HCT116 (cell line): ENCODE measurements at regions not wholly inside any gene's neighbourhood (a gene's known extent, or its start where the extent isn't known, plus 50 kb on each side); places are given as distances from the start of the nearest gene placed in this dataset.

Source experiments
- ATAC-seq: fragments of 200-7000 bp; cut with Tn5 transposase; 2 replicates; pipeline ENCODE4 v1.9.1; 2020; ENCODE audit warnings: mild to moderate bottlenecking, moderate library complexity
- BruUV-seq: library from RNA; stranded (reverse); fragments of 400-500 nt; replicated peaks from 2 replicates; lab custom pipeline; 2021; lab: Mats Ljungman, UMichigan
- CTCF ChIA-PET: fragments of 300-600 bp; sonication (Branson Sonifier 250); formaldehyde crosslinking; loops from one replicate; lab custom pipeline; 2021; ENCODE audit warnings: antibody characterized with exemption; lab: Charles Lee
- POLR2A ChIA-PET: fragments of 300-600, 350-600 bp; sonication (Branson Sonifier 250); formaldehyde crosslinking; loops from one replicate; lab custom pipeline; 2021; ENCODE audit warnings: antibody characterized with exemption; lab: Charles Lee
- RAD21 ChIA-PET, 2 experiments: fragments of 300-600 bp; sonication (Branson Sonifier 250); formaldehyde crosslinking; loops; one replicate each; lab custom pipeline; 2023; ENCODE audit warnings: low total read pairs in 2 of 2; ENCODE audit not compliant: uncharacterized antibody in 2 of 2, unreplicated experiment in 2 of 2, low non-redundant PET in 1 of 2; lab: Charles Lee
- DNase-seq: peaks from one replicate; pipeline ENCODE4 v3.0.0-alpha.2; 2010; ENCODE audit warnings: low read depth, low spot score
- H2AFZ ChIP-seq: fragments of 200-600 bp; shearing (Covaris generic), sonication (generic); 2 replicates; pipeline ENCODE4 v1.6.1; 2017; ENCODE audit warnings: low read depth, mixed run types, mixed read lengths, antibody characterized with exemption, low read length; ENCODE audit not compliant: poor library complexity, severe bottlenecking
- H3K27ac ChIP-seq: 2 replicates; pipeline ENCODE4 v1.5.1; 2012; ENCODE audit warnings: low read depth, low read length
- H3K27me3 ChIP-seq: fragments of 200-600 bp; sonication (generic); 2 replicates; pipeline ENCODE4 v1.6.1; 2016; ENCODE audit warnings: mixed run types, low read length, mixed read lengths; ENCODE audit not compliant: insufficient read depth
- H3K36me3 ChIP-seq, 2 experiments: fragments of 200-500 bp in 1 of 2; fragments of 200-600 bp in 1 of 2; sonication (Bioruptor generic) in 1 of 2; sonication (generic) in 1 of 2; 2 replicates each; pipeline versions ENCODE4 v1.5.1 to v1.6.1; 2014 to 2016; ENCODE audit warnings: low read length in 2 of 2, inconsistent platforms in 1 of 2, mixed read lengths in 1 of 2, mixed run types in 1 of 2; ENCODE audit not compliant: insufficient read depth in 2 of 2, control insufficient read depth in 1 of 2
- H3K4me1 ChIP-seq, 2 experiments: fragments of 200-600 bp in 1 of 2; sonication (generic) in 1 of 2; 2 replicates each; pipeline versions ENCODE4 v1.5.1 to v1.6.1; 2012 to 2017; ENCODE audit warnings: low read length in 2 of 2, inconsistent platforms in 1 of 2, mild to moderate bottlenecking in 1 of 2, mixed read lengths in 1 of 2, mixed run types in 1 of 2, moderate library complexity in 1 of 2; ENCODE audit not compliant: insufficient read depth in 2 of 2, control insufficient read depth in 1 of 2
- H3K4me2 ChIP-seq: fragments of 200-600 bp; sonication (generic); 2 replicates; pipeline ENCODE4 v1.6.1; 2017; ENCODE audit warnings: mixed run types, low read length, mixed read lengths
- H3K4me3 ChIP-seq, 2 experiments: fragments of 200-600 bp in 1 of 2; sonication (generic) in 1 of 2; replicated peaks in 1 of 2; 2 replicates each; pipeline ENCODE4 v1.5.1; 2011 to 2016; ENCODE audit warnings: low read length in 2 of 2, control low read depth in 1 of 2, low read depth in 1 of 2, mild to moderate bottlenecking in 1 of 2, mixed read lengths in 1 of 2, mixed run types in 1 of 2
- H3K79me2 ChIP-seq: fragments of 200-600 bp; sonication (generic); 2 replicates; pipeline ENCODE4 v1.6.1; 2017; ENCODE audit warnings: mild to moderate bottlenecking, mixed run types, low read length, moderate library complexity, mixed read lengths; ENCODE audit not compliant: insufficient read depth
- H3K9ac ChIP-seq: fragments of 200-600 bp; sonication (generic); 2 replicates; pipeline ENCODE4 v1.6.1; 2016; ENCODE audit warnings: low read length, mixed read lengths
- H3K9me2 ChIP-seq: fragments of 200-600 bp; sonication (generic), shearing (Covaris generic); 2 replicates; pipeline ENCODE4 v1.6.1; 2017; ENCODE audit warnings: mixed run types, mild to moderate bottlenecking, moderate library complexity; ENCODE audit not compliant: insufficient read depth
- H3K9me3 ChIP-seq, 2 experiments: fragments of 200-500 bp in 1 of 2; fragments of 200-600 bp in 1 of 2; sonication (Bioruptor generic) in 1 of 2; sonication (generic) in 1 of 2; 2 replicates each; pipeline ENCODE4 v1.6.1; 2014 to 2017; ENCODE audit warnings: low read length in 2 of 2, mixed read lengths in 2 of 2, inconsistent platforms in 1 of 2, low read depth in 1 of 2, mild to moderate bottlenecking in 1 of 2, mixed run types in 1 of 2, moderate library complexity in 1 of 2; ENCODE audit not compliant: control insufficient read depth in 1 of 2, insufficient read depth in 1 of 2
- H4K20me1 ChIP-seq: fragments of 200-600 bp; sonication (generic), shearing (Covaris generic); 2 replicates; pipeline ENCODE4 v1.6.1; 2017; ENCODE audit warnings: mixed run types, mild to moderate bottlenecking, moderate library complexity; ENCODE audit not compliant: insufficient read depth
- ATF3 ChIP-seq: IDR thresholded peaks from 2 replicates; pipeline ENCODE4 v1.6.1; 2012
- CBX3 ChIP-seq: IDR thresholded peaks from 2 replicates; pipeline ENCODE4 v1.6.1; 2012; ENCODE audit warnings: low read depth
- CEBPB ChIP-seq: IDR thresholded peaks from 2 replicates; pipeline ENCODE4 v1.6.1; 2012; ENCODE audit warnings: low read depth
- CTCF ChIP-seq, 3 experiments: fragments of 200-600 bp in 1 of 3; sonication (generic) in 1 of 3; IDR thresholded peaks in 2 of 3; conservative IDR thresholded peaks in 1 of 3; 2 replicates each; pipeline ENCODE4 v1.5.1; 2012 to 2017; ENCODE audit warnings: low read depth in 2 of 3, low read length in 2 of 3, antibody characterized with exemption in 1 of 3, borderline replicate concordance in 1 of 3, control low read depth in 1 of 3, mild to moderate bottlenecking in 1 of 3, mixed read lengths in 1 of 3, mixed run types in 1 of 3, moderate library complexity in 1 of 3; ENCODE audit not compliant: insufficient read depth in 1 of 3
- EGR1 ChIP-seq: IDR thresholded peaks from 2 replicates; pipeline ENCODE4 v1.6.1; 2012; ENCODE audit warnings: low read depth
- ELF1 ChIP-seq: IDR thresholded peaks from 2 replicates; pipeline ENCODE4 v1.6.1; 2012; ENCODE audit warnings: low read depth, borderline replicate concordance
- EZH2 ChIP-seq: fragments of 200-600 bp; sonication (generic); IDR thresholded peaks from 2 replicates; pipeline ENCODE4 v1.6.1; 2017; ENCODE audit warnings: antibody characterized with exemption, mixed run types
- EZH2phosphoT487 ChIP-seq: fragments of 200-600 bp; IDR thresholded peaks from 2 replicates; pipeline ENCODE4 v1.6.1; 2018; ENCODE audit warnings: antibody characterized with exemption, borderline replicate concordance
- JUND ChIP-seq: IDR thresholded peaks from 2 replicates; pipeline ENCODE4 v1.6.1; 2012
- POLR2A ChIP-seq: IDR thresholded peaks from 2 replicates; pipeline ENCODE4 v1.7.0; 2011; ENCODE audit warnings: borderline replicate concordance; ENCODE audit not compliant: insufficient read depth, insufficient read length; ENCODE audit errors: extremely low read depth
- POLR2AphosphoS5 ChIP-seq: IDR thresholded peaks from 2 replicates; pipeline ENCODE4 v1.6.1; 2011; ENCODE audit warnings: mild to moderate bottlenecking, low read depth, low read length, moderate library complexity
- SP1 ChIP-seq: IDR thresholded peaks from 2 replicates; pipeline ENCODE4 v1.6.1; 2012; ENCODE audit warnings: low read depth
- SRF ChIP-seq: IDR thresholded peaks from 2 replicates; pipeline ENCODE4 v1.6.1; 2012; ENCODE audit warnings: low read depth
- YY1 ChIP-seq: IDR thresholded peaks from 2 replicates; pipeline ENCODE4 v1.6.1; 2011; ENCODE audit warnings: low read length, low read depth, moderate library complexity, mild to moderate bottlenecking; ENCODE audit not compliant: insufficient replicate concordance; ENCODE audit errors: extremely low read depth
- ZBTB33 ChIP-seq: IDR thresholded peaks from 2 replicates; pipeline ENCODE4 v1.6.1; 2011; ENCODE audit warnings: mild to moderate bottlenecking, low read length, moderate library complexity; ENCODE audit not compliant: insufficient replicate concordance; ENCODE audit errors: extremely low read depth
- ZFX ChIP-seq: fragments of 450-650 bp; IDR thresholded peaks from 2 replicates; pipeline ENCODE4 v1.6.1; 2017
- ZNF274 ChIP-seq: fragments of 200-500 bp; sonication (Bioruptor generic); IDR thresholded peaks from 2 replicates; pipeline ENCODE4 v1.6.1; 2014; ENCODE audit warnings: mild to moderate bottlenecking, low read depth, low read length, inconsistent platforms
- intact Hi-C: fragments of 100-400 bp; cut with micrococcal nuclease; formaldehyde crosslinking; loops from 2 replicates; pipeline ENCODE4 v1.10.0; 2022

- Histone ChIP-seq H3K9ac (no peak overlapping the region), H3K4me1 (no peaks in the 10 kb centered on the region), H4K20me1 (no peaks in the 10 kb centered on the region), H3K9me3 (no peaks in the 10 kb centered on the region), H3K79me2 (no peaks in the 10 kb centered on the region), H3K9me2 (no peaks in the 10 kb centered on the region), H3K27me3 (no peaks in the 10 kb centered on the region), H3K27ac (no peak overlapping the region), H3K4me2 (no peak overlapping the region)
- no peak for ATAC-seq
- ChIA-PET CTCF (no interaction called here), POLR2A (no interaction called here), RAD21 (no interaction called here)
- no peak for DNase-seq
- BruUV-seq, result no TSS peak
- TF ChIP-seq ELF1 (no peak), ZNF274 (no peak), YY1 (no peak), ZFX (no peak), CEBPB (no peak), EZH2 (no peak), EZH2phosphoT487 (no peak), SRF (no peak), CBX3 (no peak), POLR2A (no peak), POLR2AphosphoS5 (no peak), EGR1 (no peak)
- TF ChIP-seq, all 23 proteins: peak for 0
- Histone ChIP-seq H3K36me3 (no peaks in the 10 kb centered on the region), H2AFZ (no peak overlapping the region), H3K4me3 (no peak overlapping the region)
- intact Hi-C loops, result no loop called here
These were observed 161.8 kb downstream of the NAA11 start for GRCh38 chr4:79163981-79164490.

- CTCF ChIA-PET, result no interaction called here
- no peak overlapping the region for H3K4me3 ChIP-seq
- H3K27me3 ChIP-seq, result no peaks in the 10 kb centered on the region
- H3K4me1 ChIP-seq, result no peaks in the 10 kb centered on the region
- H3K4me2 ChIP-seq, result no peak overlapping the region
- H3K9ac ChIP-seq, result no peak overlapping the region
- DNase-seq (no peak), ATAC-seq (no peak)
- RAD21 ChIA-PET, result no interaction called here
- intact Hi-C loops, result no loop called here
- no peaks in the 10 kb centered on the region for H3K9me3 ChIP-seq
- POLR2A ChIA-PET, result no interaction called here
- no peak overlapping the region for H2AFZ ChIP-seq
- no TSS peak for BruUV-seq
- no peaks in the 10 kb centered on the region for H4K20me1 ChIP-seq
- no peak overlapping the region for H3K27ac ChIP-seq
- H3K79me2 ChIP-seq, result no peaks in the 10 kb centered on the region
- no peaks in the 10 kb centered on the region for H3K36me3 ChIP-seq
- H3K9me2 ChIP-seq, result no peaks in the 10 kb centered on the region
- no peak for TF ChIP-seq CEBPB
- TF ChIP-seq ZBTB33, result no peak
- no peak for TF ChIP-seq CBX3
- TF ChIP-seq SP1, result no peak
- no peak for TF ChIP-seq ATF3
- no peak for TF ChIP-seq JUND
- TF ChIP-seq CTCF (IDR thresholded peaks at IDR 0.05 in 2 of 3, conservative IDR thresholded peaks at IDR 0.05 in 1 of 3; ENCODE audit: borderline replicate concordance in 1 of 3, insufficient read depth in 1 of 3, low read depth in 2 of 3, low read length in 2 of 3), result no peak
- no peak for TF ChIP-seq ELF1
- TF ChIP-seq ZFX, result no peak
These were observed 164.9 kb downstream of the NAA11 start for GRCh38 chr4:79160962-79161361.
